Stimulated activated CD4-positive, alpha-beta T cell treated with anti-CD3 and anti-CD28 coated beads, Interleukin-4, amount 100 ng/mL, for 48 hours (primary cell): ENCODE measurements at regions not wholly inside any gene's neighbourhood (a gene's known extent, or its start where the extent isn't known, plus 50 kb on each side); places are given as distances from the start of the nearest gene placed in this dataset.
"Not testable (repeated sequence)": the region's sequence is repeated elsewhere in the genome, so short reads cannot be mapped to it uniquely, and the experiment has no call there.

Experiments
- DNase-seq, 2 donors: peaks; one replicate each; pipeline ENCODE4 v3.0.0-alpha.2; 2020; ENCODE audit warnings: low read depth in 2 of 2

GRCh38 chr1:79976287-79976686, 969.8 kb upstream of the ADGRL4 start:
- no peak for DNase-seq

DNA sequence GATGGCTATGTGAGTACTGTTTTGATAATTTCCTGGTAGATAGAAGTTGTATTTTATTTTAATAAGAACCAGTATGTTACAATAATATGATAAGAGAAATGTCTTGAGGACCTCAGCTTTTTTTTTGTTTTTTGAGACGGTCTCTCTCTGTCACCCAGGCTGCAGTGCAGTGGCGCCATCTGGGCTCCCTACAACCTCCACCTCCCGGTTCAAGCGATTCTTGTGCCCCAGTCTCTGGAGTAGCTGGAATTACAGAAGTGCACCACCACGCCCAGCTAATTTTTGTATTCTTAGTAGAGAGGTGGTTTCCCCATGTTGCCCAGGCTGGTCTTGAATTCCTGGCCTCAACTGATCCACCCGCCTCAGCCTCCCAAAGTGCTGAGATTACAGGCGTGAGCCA, 968.1 kb upstream of the ADGRL4 start:
- DNase-seq, result no peak

DNA sequence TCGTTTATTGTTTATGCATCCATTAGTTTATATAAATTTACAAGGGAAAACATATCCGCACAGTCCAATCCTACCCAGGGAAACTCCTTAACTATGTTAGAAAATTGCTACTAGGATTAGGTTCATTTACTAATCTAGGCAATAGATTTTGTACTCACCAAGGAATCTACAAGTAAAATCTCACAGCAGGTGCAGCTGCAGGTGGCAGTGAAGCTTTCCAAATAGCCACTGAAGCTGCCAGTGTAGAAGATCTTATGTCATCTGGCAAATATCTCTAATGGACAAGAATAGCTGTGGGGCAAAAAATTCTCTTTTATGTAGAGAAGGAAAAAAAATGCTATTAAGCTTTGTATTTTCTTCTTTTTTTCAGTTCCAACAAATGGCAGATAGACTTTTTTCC, 963.4 kb upstream of the ADGRL4 start:
- DNase-seq, result no peak

- DNase-seq, result no peak
Measured at GRCh38 chr1:79966438-79966837, 959.9 kb upstream of the ADGRL4 start.

GRCh38 chr1:79959635-79960034, 953.1 kb upstream of the ADGRL4 start:
- DNase-seq, result no peak

DNA sequence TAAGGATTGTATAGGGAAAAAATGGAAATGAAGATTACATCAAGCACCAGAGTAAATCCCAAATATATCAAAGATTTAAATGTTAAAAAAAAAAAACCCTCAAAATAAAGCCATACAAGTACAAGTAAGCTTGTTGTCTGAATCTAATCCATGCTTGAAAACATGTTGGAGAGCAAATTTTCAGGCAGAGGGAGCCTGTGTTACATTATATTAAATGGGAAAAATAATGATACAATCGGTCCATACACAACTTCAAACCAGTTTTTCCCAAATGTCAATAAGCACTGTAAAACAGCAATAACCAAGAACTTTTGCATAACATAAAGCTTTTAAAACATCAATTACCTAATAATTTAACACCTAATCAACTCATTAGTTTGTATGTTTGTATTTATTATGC, 949.4 kb upstream of the ADGRL4 start:
- DNase-seq, result no peak

DNA sequence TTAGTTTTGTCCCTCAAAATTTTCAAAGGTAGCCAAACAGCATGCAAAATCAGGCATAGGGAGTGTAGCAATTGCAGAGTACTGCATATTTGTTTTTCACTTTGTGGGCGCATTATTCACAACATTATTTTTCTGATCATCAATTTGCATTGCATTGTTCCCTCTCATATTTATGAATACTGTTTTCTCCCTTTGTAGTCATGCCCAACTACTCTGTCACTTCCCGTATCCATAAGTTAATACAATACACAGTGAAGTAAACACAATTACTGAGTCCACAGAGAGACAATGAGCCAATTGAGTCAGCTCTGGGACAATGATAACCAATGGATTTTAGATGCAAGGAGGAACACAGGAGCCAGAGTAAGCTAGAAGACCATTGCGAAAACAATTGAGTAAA, 944.0 kb upstream of the ADGRL4 start:
- DNase-seq, result no peak

- DNase-seq, result no peak
Measured at GRCh38 chr1:79945391-79945790, 938.9 kb upstream of the ADGRL4 start.

DNA sequence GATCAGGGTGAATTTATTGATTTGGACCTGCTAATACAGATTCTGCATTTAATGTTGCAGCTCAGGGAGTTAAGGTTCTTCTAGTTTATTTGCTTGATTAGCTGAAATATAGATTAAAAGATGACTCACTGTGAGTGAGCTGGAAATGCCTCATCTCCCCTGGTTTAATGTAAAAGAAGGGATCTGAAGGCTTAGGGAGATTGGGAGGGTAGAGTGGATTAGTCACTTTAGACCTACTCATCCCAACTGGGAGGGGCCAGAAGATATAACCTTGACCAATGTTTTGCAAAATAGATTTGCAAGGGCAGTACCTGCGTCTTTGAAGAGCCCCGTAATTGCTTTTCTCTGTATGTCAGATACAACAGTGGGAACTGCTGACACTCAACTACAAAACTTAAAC, 922.8 kb upstream of the ADGRL4 start:
- no peak for DNase-seq

DNA sequence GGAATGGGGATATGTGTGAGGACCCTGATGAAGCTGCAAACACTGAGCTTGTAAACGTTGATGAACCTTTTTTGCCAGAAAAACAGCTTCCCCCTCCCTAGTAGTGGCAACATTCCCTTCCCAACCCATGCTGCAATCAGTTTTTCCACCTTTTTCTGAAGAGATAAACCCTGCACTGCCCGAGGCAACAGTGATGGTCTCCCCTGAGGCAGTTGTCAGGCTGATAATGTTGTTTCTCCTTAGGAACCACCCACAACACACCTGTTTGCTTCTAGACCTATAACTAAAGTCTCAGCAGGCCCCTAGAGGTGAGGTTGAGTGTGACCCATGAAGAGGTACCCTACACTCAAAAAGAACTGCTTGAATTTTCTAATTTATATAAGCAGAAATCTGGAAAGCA, 922.4 kb upstream of the ADGRL4 start:
- DNase-seq, result no peak

- DNase-seq, result no peak
Measured at GRCh38 chr1:79920960-79921669, 914.6 kb upstream of the ADGRL4 start.

- DNase-seq, result no peak
Measured at GRCh38 chr1:79914896-79915295, 908.4 kb upstream of the ADGRL4 start.

DNA sequence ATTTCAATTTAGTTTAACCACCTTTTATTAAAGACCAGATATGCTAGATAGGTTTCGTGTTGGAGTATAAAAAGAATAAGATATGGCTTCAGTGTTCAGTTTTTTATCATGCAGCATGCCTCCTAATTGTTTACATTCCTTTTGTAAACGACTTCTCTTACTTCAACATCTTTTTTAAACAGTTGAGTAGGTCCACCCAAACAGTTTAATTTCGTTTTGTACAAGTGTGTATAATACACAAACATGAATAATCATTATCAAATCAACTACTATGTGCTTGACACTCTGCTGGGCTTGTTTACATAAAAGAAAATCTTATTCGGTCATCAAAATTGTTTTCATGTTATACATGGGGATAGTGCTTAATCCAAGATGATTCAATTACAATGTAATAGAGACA, 906.3 kb upstream of the ADGRL4 start:
- no peak for DNase-seq

GRCh38 chr1:79903321-79903720, 896.8 kb upstream of the ADGRL4 start:
- DNase-seq, result no peak

- no peak for DNase-seq
Measured at GRCh38 chr1:79902418-79902817, 895.9 kb upstream of the ADGRL4 start.

GRCh38 chr1:79899914-79900313, 893.4 kb upstream of the ADGRL4 start:
- no peak for DNase-seq

DNA sequence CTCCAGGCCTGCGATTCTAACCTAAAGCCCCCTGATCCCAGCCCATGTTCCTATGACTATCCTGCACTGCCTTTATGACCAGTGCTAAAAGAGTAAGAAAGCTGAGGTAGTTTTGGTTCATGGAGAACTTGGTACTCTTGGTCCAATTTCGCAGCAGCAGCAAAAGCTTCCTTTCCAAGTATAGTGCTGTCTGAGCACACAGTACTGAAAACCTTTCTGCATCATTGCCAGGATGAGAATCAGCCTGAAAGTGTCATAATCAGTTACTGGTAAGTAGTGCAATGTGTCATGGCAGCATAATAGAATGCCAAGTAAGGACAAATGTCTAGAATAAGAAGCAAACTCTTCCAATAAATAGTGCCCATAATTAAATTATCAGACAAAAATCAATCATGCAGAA, 889.6 kb upstream of the ADGRL4 start:
- DNase-seq, result no peak

GRCh38 chr1:79895573-79895972, 889.0 kb upstream of the ADGRL4 start:
- DNase-seq, result no peak

DNA sequence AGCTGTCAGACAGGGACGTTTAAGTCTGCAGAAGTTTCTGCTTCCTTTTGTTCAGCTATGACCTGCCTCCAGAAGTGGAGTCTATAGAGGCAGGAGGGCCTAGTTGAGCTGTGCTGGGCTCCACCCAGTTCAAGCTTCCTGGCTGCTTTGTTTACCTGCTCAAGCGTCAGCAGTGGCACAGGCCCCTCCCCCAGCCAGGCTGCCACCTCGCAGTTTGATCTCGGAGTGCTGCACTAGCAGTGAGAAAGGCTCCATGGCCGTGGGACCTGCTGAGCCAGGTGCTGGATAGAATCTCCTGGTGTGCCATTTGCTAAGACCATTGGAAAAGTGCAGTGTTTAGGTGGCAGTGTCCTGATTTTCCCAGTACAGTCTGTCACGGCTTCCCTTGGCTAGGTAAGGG, 887.6 kb upstream of the ADGRL4 start:
- DNase-seq, result not testable (repeated sequence)

- no peak for DNase-seq
Measured at GRCh38 chr1:79887059-79887458, 880.5 kb upstream of the ADGRL4 start.

DNA sequence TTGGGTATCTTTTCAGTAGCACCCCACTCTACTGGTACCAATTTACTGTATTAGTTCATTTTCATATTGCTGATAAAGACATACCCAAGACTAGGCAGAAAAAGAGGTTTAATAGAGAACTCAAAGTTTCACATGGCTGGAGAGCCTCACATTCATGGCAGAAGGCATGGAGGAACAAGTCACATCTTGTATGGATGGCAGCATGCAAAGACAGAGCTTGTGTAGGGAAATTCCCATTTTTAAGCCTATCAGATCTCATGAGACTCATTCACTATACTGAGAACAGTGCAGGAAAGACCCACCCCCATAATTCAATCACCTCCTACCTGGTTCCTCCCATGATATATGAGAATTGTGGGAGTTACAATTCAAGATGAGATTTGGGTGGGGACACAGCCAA, 878.6 kb upstream of the ADGRL4 start:
- DNase-seq, result no peak

GRCh38 chr1:79877086-79877485, 870.6 kb upstream of the ADGRL4 start:
- no peak for DNase-seq

GRCh38 chr1:79875187-79875586, 868.7 kb upstream of the ADGRL4 start:
- DNase-seq, result no peak

- DNase-seq, result no peak
Measured at GRCh38 chr1:79874289-79874688, 867.8 kb upstream of the ADGRL4 start.
